ENCODE measurements at regions not wholly inside any gene's neighbourhood (a gene's known extent, or its start where the extent isn't known, plus 50 kb on each side); places are given as distances from the start of the nearest gene placed in this dataset.
"Not testable (repeated sequence)": the region's sequence is repeated elsewhere in the genome, so short reads cannot be mapped to it uniquely, and the experiment has no call there.

GRCh38 chr20:53805895-53806384 lies 212.3 kb upstream of the ZNF217 start:
- Histone ChIP-seq H3K27me3 (replicated peaks; ENCODE audit: control insufficient read depth, insufficient read depth, low read length) (no peaks in the 10 kb centered on the region), H3K4me3 (replicated peaks; ENCODE audit: low read depth, low read length) (no peak overlapping the region), H3K36me3 (ENCODE audit: control insufficient read depth, insufficient read depth, low read length) (no peaks in the 10 kb centered on the region)
- no peak for DNase-seq (ENCODE audit: extremely low read depth, insufficient read length)
- no peak for TF ChIP-seq CTCF (IDR thresholded peaks at IDR 0.05; ENCODE audit: insufficient read depth, low read length, poor library complexity, severe bottlenecking)

DNA sequence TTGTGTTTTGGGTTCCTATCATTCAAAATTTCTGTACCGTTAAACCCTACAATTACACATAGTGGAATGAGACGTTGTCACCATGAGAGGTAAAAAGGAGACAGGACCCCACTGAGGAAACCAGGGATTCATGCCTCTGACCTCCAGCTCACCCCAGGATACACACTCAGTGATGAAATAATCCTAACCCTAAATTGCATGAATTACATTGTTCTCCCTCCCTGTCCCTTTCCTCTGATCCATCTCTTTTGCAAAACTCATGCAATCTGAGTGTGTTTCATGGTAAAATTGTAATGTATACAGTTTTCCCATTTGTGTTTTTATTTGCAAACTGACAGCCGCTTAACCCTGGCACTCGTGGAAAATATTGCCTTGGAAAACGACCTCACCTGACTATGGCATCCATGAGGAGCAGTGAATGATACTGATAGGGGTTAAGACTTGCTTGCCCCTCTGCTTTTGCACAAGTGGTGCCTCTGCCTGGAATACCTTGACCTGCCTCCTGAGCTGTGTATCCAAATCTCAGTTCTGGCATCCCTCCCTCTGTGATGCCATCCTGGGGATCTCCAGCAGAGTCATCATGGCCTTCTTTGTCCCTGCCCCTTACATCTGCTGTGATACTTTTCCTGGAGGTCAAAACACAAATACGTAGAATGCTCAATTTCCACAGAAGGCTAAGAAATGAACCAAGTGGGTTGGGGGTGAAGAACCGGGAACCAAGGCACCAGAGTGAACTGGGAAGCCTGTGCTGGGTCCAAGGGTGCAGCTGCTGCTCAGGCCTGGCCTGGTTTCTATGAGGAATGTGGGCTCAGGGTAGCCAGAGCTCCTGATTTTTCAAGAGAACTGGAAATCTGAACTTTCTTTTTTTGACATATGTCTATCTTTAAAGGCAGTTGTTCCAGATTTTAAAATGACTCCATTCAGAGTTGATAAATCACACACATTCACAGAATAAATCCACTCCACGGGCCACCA lies 211.6 kb upstream of the ZNF217 start:
- Histone ChIP-seq H3K4me3 (replicated peaks; ENCODE audit: low read depth, low read length) (no peak overlapping the region), H3K36me3 (ENCODE audit: control insufficient read depth, insufficient read depth, low read length) (no peaks in the 10 kb centered on the region), H3K27me3 (replicated peaks; ENCODE audit: control insufficient read depth, insufficient read depth, low read length) (no peaks in the 10 kb centered on the region)
- no peak for TF ChIP-seq CTCF (IDR thresholded peaks at IDR 0.05; ENCODE audit: insufficient read depth, low read length, poor library complexity, severe bottlenecking)
- no peak for DNase-seq (ENCODE audit: extremely low read depth, insufficient read length)

- DNase-seq (ENCODE audit: extremely low read depth, insufficient read length); H3K4me3 ChIP-seq (replicated peaks; ENCODE audit: low read depth, low read length); H3K36me3 ChIP-seq (ENCODE audit: control insufficient read depth, insufficient read depth, low read length); H3K27me3 ChIP-seq (replicated peaks; ENCODE audit: control insufficient read depth, insufficient read depth, low read length): not testable (repeated sequence)
These were observed 210.7 kb upstream of the ZNF217 start for GRCh38 chr20:53804308-53804707.

DNA sequence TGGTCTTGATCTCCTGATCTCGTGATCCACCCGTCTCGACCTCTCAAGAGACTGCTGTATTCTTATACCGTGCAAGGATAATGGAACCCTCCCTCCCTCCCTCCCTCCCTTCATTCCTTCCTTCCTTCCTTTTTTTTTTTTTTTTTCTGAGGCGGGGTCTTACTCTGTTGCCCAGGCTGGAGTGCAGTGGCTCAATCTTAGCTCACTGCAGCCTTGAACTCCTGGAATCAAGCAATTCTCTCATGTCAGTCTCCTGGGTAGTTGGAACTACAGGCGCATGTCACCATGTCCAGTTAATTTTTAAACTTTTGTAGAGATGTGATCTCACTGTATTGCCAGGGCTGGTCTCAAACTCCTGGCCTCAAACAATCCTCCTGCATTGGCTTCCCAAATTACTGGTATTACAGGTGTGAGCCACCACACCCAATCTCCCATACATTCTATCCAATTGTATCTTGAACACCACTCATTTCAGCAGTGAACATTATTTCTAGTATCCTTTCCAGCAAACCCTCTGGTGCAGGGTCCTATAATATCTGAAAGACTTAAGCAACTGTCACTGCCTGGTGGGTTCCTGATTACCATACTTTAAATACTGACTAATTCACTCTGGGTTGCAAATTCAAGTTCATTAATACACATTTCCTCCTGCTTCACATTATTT lies 210.0 kb upstream of the ZNF217 start:
- Histone ChIP-seq H3K36me3 (ENCODE audit: control insufficient read depth, insufficient read depth, low read length) (no peaks in the 10 kb centered on the region), H3K27me3 (replicated peaks; ENCODE audit: control insufficient read depth, insufficient read depth, low read length) (no peaks in the 10 kb centered on the region), H3K4me3 (replicated peaks; ENCODE audit: low read depth, low read length) (no peak overlapping the region)
- no peak for TF ChIP-seq CTCF (IDR thresholded peaks at IDR 0.05; ENCODE audit: insufficient read depth, low read length, poor library complexity, severe bottlenecking)
- DNase-seq (ENCODE audit: extremely low read depth, insufficient read length), result no peak

DNA sequence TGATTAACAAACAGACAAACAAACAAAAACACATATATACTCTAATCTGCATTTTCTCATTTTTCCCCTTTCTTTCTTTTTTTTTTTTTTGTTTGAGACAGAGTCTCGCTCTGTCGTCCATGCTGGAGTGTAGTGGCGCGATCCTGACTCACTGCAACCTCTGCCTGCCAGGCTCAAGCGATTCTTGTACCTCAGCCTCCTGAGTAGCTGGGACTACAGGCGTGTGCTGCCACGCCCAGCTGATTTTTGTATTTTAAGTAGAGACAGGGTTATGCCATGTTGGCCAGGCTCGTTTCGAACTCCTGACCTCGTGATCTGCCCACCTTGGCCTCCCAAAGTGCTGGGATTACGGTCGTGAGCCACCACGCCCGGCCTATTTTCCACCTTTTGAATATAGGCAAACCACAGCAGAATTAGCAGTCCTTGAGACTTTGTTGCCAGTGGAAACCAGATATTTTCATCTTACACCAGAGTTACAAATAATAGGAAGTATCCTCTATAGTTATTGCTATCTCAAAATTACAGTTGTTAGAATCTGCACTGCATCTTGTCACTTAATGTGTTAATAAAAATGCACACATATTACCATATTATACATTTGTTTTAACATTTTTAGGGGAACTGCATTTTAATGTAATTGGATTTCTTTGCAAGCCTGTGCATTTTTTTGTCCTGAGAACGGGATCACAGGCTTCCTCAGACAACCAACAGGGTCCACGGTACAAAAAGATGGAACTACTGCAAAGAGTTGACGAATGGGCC lies 208.2 kb upstream of the ZNF217 start:
- no peak for TF ChIP-seq CTCF (IDR thresholded peaks at IDR 0.05; ENCODE audit: insufficient read depth, low read length, poor library complexity, severe bottlenecking)
- Histone ChIP-seq H3K27me3 (replicated peaks; ENCODE audit: control insufficient read depth, insufficient read depth, low read length) (no peaks in the 10 kb centered on the region), H3K4me3 (replicated peaks; ENCODE audit: low read depth, low read length) (no peak overlapping the region), H3K36me3 (ENCODE audit: control insufficient read depth, insufficient read depth, low read length) (no peaks in the 10 kb centered on the region)
- DNase-seq (ENCODE audit: extremely low read depth, insufficient read length), result no peak
